IMR-90 (cell line): ENCODE measurements at regions not wholly inside any gene's neighbourhood (a gene's known extent, or its start where the extent isn't known, plus 50 kb on each side); places are given as distances from the start of the nearest gene placed in this dataset.

ENCODE experiments used
- ATAC-seq: fragments of 200-7000 bp; cut with Tn5 transposase; 2 replicates; pipeline ENCODE4 v1.9.1; 2020; ENCODE audit warnings: low read depth, mild to moderate bottlenecking, moderate library complexity
- BruUV-seq: library from RNA; stranded (reverse); fragments of 400-500 nt; replicated peaks from 2 replicates; lab custom pipeline; 2021; lab: Mats Ljungman, UMichigan
- CTCF ChIA-PET: fragments of 300-600 bp; formaldehyde crosslinking; extraction: SDS; loops from one replicate; lab custom pipeline; 2021; ENCODE audit warnings: antibody characterized with exemption; lab: Yijun Ruan, JAX
- POLR2A ChIA-PET: fragments of 300-600 bp; sonication (Branson Sonifier 250); formaldehyde crosslinking; loops from one replicate; lab custom pipeline; 2022; ENCODE audit warnings: antibody characterized with exemption; ENCODE audit not compliant: unreplicated experiment; lab: Charles Lee
- DNase-seq: peaks from one replicate; pipeline ENCODE4 v3.0.0; 2013
- H2AFZ ChIP-seq: replicated peaks from 2 replicates; pipeline ENCODE3; 2013; ENCODE audit warnings: low read length, mild to moderate bottlenecking; ENCODE audit not compliant: poor library complexity
- H2AK5ac ChIP-seq: 2 replicates; pipeline ENCODE4 v1.6.1; 2013; ENCODE audit warnings: low read depth, low read length, inconsistent platforms
- H2AK9ac ChIP-seq: replicated peaks from 2 replicates; pipeline ENCODE3; 2013; ENCODE audit warnings: mild to moderate bottlenecking, low read depth, low read length, moderate library complexity; ENCODE audit not compliant: poor library complexity
- H2BK120ac ChIP-seq: 2 replicates; pipeline ENCODE4 v1.6.1; 2013; ENCODE audit warnings: low read depth, low read length, inconsistent platforms
- H2BK15ac ChIP-seq: 3 replicates; pipeline ENCODE4 v1.6.1; 2013; ENCODE audit warnings: low read depth, low read length, inconsistent platforms
- H2BK20ac ChIP-seq: 2 replicates; pipeline ENCODE4 v1.6.1; 2013; ENCODE audit warnings: low read depth, mild to moderate bottlenecking, inconsistent platforms, low read length, moderate library complexity
- H2BK5ac ChIP-seq: 2 replicates; pipeline ENCODE4 v1.6.1; 2013; ENCODE audit warnings: mild to moderate bottlenecking, low read depth, low read length, inconsistent platforms; ENCODE audit not compliant: poor library complexity, severe bottlenecking
- H3K14ac ChIP-seq: replicated peaks from 2 replicates; pipeline ENCODE4 v1.6.1; 2013; ENCODE audit warnings: low read depth, low read length, inconsistent platforms
- H3K18ac ChIP-seq: 2 replicates; pipeline ENCODE4 v1.6.1; 2013; ENCODE audit warnings: low read depth, low read length, control low read depth
- H3K23ac ChIP-seq: 2 replicates; pipeline ENCODE4 v1.6.1; 2013; ENCODE audit warnings: low read depth, low read length, inconsistent platforms
- H3K27ac ChIP-seq: 2 replicates; pipeline ENCODE4 v1.5.1; 2013; ENCODE audit warnings: mild to moderate bottlenecking, control low read depth, low read length; ENCODE audit not compliant: insufficient read depth
- H3K27me3 ChIP-seq: 2 replicates; pipeline ENCODE4 v1.6.1; 2013; ENCODE audit warnings: low read length; ENCODE audit not compliant: control insufficient read depth, insufficient read depth
- H3K36me3 ChIP-seq: 2 replicates; pipeline ENCODE4 v1.6.1; 2013; ENCODE audit warnings: low read length, mixed read lengths; ENCODE audit not compliant: control insufficient read depth, insufficient read depth
- H3K4ac ChIP-seq: 2 replicates; pipeline ENCODE4 v1.6.1; 2013; ENCODE audit warnings: low read depth, low read length, inconsistent platforms
- H3K4me1 ChIP-seq: 2 replicates; pipeline ENCODE4 v1.6.1; 2013; ENCODE audit warnings: low read length, mixed read lengths; ENCODE audit not compliant: control insufficient read depth, insufficient read depth
- H3K4me2 ChIP-seq: 2 replicates; pipeline ENCODE4 v1.6.1; 2013; ENCODE audit warnings: low read depth, mild to moderate bottlenecking, control low read depth, low read length, moderate library complexity
- H3K4me3 ChIP-seq: 2 replicates; pipeline ENCODE4 v1.5.1; 2013; ENCODE audit warnings: low read depth, mild to moderate bottlenecking, control low read depth, low read length, moderate library complexity; ENCODE audit not compliant: insufficient read depth
- H3K56ac ChIP-seq: 2 replicates; pipeline ENCODE4 v1.6.1; 2013; ENCODE audit warnings: low read length, inconsistent platforms; ENCODE audit not compliant: insufficient read depth; ENCODE audit errors: extremely low read depth
- H3K79me1 ChIP-seq, 2 experiments: 2 replicates each; pipeline ENCODE4 v1.6.1; 2013; ENCODE audit warnings: low read length in 2 of 2, inconsistent platforms in 1 of 2, low read depth in 1 of 2
- H3K9ac ChIP-seq: 2 replicates; pipeline ENCODE4 v1.6.1; 2013; ENCODE audit warnings: low read depth, low read length, control low read depth
- H3K9me1 ChIP-seq: 2 replicates; pipeline ENCODE4 v1.6.1; 2013; ENCODE audit warnings: low read length, inconsistent platforms; ENCODE audit not compliant: insufficient read depth
- H3K9me3 ChIP-seq: 2 replicates; pipeline ENCODE4 v1.6.1; 2013; ENCODE audit warnings: low read length; ENCODE audit not compliant: control insufficient read depth, insufficient read depth
- H4K20me1 ChIP-seq: 2 replicates; pipeline ENCODE4 v1.6.1; 2013; ENCODE audit warnings: low read length, inconsistent platforms; ENCODE audit not compliant: insufficient read depth
- H4K5ac ChIP-seq: 2 replicates; pipeline ENCODE4 v1.6.1; 2013; ENCODE audit warnings: mild to moderate bottlenecking, low read depth, low read length, control low read depth
- H4K8ac ChIP-seq, 2 experiments: 2 replicates each; pipeline ENCODE4 v1.6.1; 2013; ENCODE audit warnings: low read depth in 2 of 2, low read length in 2 of 2, control low read depth in 1 of 2, inconsistent platforms in 1 of 2
- H4K91ac ChIP-seq: 2 replicates; pipeline ENCODE4 v1.6.1; 2013; ENCODE audit warnings: low read depth, low read length, inconsistent platforms; ENCODE audit not compliant: insufficient read depth
- BHLHE40 ChIP-seq: fragments of 150-350 bp; IDR thresholded peaks from 2 replicates; pipeline ENCODE4 v1.6.1; 2016; ENCODE audit warnings: mild to moderate bottlenecking, low read depth, low read length
- CEBPB ChIP-seq: IDR thresholded peaks from 2 replicates; pipeline ENCODE4 v1.6.1; 2012; ENCODE audit warnings: low read depth, low read length, improper control_type of control experiment
- CHD1 ChIP-seq: IDR thresholded peaks from 2 replicates; pipeline ENCODE4 v1.6.1; 2012; ENCODE audit warnings: low read depth, low read length, improper control_type of control experiment
- ELK1 ChIP-seq: fragments of 150-350 bp; IDR thresholded peaks from 2 replicates; pipeline ENCODE4 v1.6.1; 2016; ENCODE audit warnings: low read depth, mild to moderate bottlenecking, low read length, moderate library complexity, borderline replicate concordance
- FOS ChIP-seq: fragments of 150-350 bp; IDR thresholded peaks from 2 replicates; pipeline ENCODE4 v1.6.1; 2016; ENCODE audit warnings: low read depth, low read length
- MAFK ChIP-seq: IDR thresholded peaks from 2 replicates; pipeline ENCODE4 v1.6.1; 2012; ENCODE audit warnings: low read depth, low read length, improper control_type of control experiment
- MAZ ChIP-seq: IDR thresholded peaks from 2 replicates; pipeline ENCODE4 v1.6.1; 2012; ENCODE audit warnings: low read depth, mild to moderate bottlenecking, low read length, improper control_type of control experiment, moderate library complexity, borderline replicate concordance
- MXI1 ChIP-seq: IDR thresholded peaks from 2 replicates; pipeline ENCODE4 v1.6.1; 2012; ENCODE audit warnings: low read depth, mild to moderate bottlenecking, low read length, moderate library complexity, borderline replicate concordance
- NFE2L2 ChIP-seq: fragments of 150-350 bp; IDR thresholded peaks from 2 replicates; pipeline ENCODE4 v1.6.1; 2016; ENCODE audit warnings: low read depth, mild to moderate bottlenecking, low read length
- POLR2A ChIP-seq: IDR thresholded peaks from 2 replicates; pipeline ENCODE4 v1.6.1; 2012; ENCODE audit warnings: mild to moderate bottlenecking, low read depth, low read length
- RAD21 ChIP-seq: IDR thresholded peaks from 2 replicates; pipeline ENCODE4 v1.6.1; 2012; ENCODE audit warnings: low read length, improper control_type of control experiment
- RCOR1 ChIP-seq: IDR thresholded peaks from 2 replicates; pipeline ENCODE4 v1.6.1; 2012; ENCODE audit warnings: mild to moderate bottlenecking, low read length, improper control_type of control experiment; ENCODE audit not compliant: insufficient replicate concordance
- RFX5 ChIP-seq: IDR thresholded peaks from 2 replicates; pipeline ENCODE4 v1.8.0; 2012; ENCODE audit warnings: low read depth, mild to moderate bottlenecking, low read length, moderate library complexity
- SMC3 ChIP-seq: fragments of 150-350 bp; IDR thresholded peaks from 2 replicates; pipeline ENCODE4 v1.6.1; 2016; ENCODE audit warnings: low read depth, mild to moderate bottlenecking, antibody characterized with exemption, low read length, moderate library complexity
- WGBS, 2 experiments: methylation state at CpG; one replicate each; pipeline versions ENCODE4 v1.1.5 to v1.1.7; 2013; ENCODE audit warnings: missing lambda C conversion rate in 2 of 2; ENCODE audit not compliant: insufficient read length in 1 of 2; ENCODE audit errors: extremely low coverage in 2 of 2; 5-methylcytosine and 5-hydroxymethylcytosine counted together
- dilution Hi-C: fragments of 300-500 bp; cut with HindIII; formaldehyde crosslinking; loops from one replicate; pipeline ENCODE4 v1.14.3; 2018; ENCODE audit warnings: low sequenced_read_pairs; ENCODE audit not compliant: unreplicated experiment
- in situ Hi-C: fragments of 300-500 bp; cut with MboI; formaldehyde crosslinking; loops from 3 replicates; pipeline ENCODE4 v1.14.3; 2019; ENCODE audit warnings: low sequenced_read_pairs, inconsistent platforms, mixed read lengths
- intact Hi-C: fragments of 100-400 bp; cut with micrococcal nuclease; formaldehyde crosslinking; loops from 2 replicates; pipeline ENCODE4 v1.10.0; 2022
- TF ChIP-seq, protein P1 (sequence below): conservative IDR thresholded peaks from 2 replicates; pipeline ENCODE4 v1.5.1; 2012; ENCODE audit warnings: mild to moderate bottlenecking, low read depth, low read length, improper control_type of control experiment
- TF ChIP-seq, protein P2 (sequence below): fragments of 150-350 bp; IDR thresholded peaks from 2 replicates; pipeline ENCODE4 v1.6.1; 2017; ENCODE audit warnings: mild to moderate bottlenecking, antibody characterized with exemption, low read length, low read depth

DNA sequence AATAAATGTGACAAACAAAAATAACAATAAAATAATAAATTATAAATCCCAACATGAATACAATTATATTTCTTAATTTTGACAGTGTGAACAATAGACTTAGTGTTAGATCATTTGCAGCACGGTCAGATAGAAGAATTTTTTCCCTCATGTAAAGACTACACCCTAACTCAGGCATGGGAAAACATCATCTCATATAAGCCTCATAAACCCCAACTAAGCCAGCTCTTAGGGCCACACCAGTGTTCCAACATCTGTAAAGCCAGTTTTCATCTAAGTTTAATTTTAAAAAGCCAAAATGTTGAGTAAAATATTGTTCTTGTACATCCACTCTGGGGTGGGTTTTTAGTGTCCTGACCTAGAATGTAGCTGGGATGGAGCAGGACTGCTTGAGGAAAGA is 167.4 kb downstream of the QRSL1 start:
- no peak overlapping the region for H3K14ac ChIP-seq
- whole genome bisulfite sequencing, 2 experiments = no CpG with 5 or more reads among the region's 1 CpG
- H3K23ac ChIP-seq = no peak overlapping the region
- no peak overlapping the region for H4K8ac ChIP-seq
- no peaks in the 10 kb centered on the region for H3K36me3 ChIP-seq
- no peaks in the 10 kb centered on the region for H3K9me1 ChIP-seq
- intact Hi-C loops (no loop called here), dilution Hi-C loops (no loop called here), in situ Hi-C loops (no loop called here)
- no peak for ATAC-seq
- H2AK9ac ChIP-seq = no peak overlapping the region
- H4K91ac ChIP-seq = no peak overlapping the region
- H3K79me1 ChIP-seq = no peaks in the 10 kb centered on the region
- peaks cover 19% of the 10 kb centered on the region for H3K27me3 ChIP-seq
- BruUV-seq = no TSS peak
- CTCF ChIA-PET = interaction anchor here (0.6 kb wide), 1 partner anchor 543 kb away, joined by 3 read pairs; no protein-coding TSS in a partner anchor
- no peak overlapping the region for H2BK120ac ChIP-seq
- DNase-seq = no peak
- no peak overlapping the region for H2AK5ac ChIP-seq
- no peaks in the 10 kb centered on the region for H4K20me1 ChIP-seq
- H2BK15ac ChIP-seq = no peak overlapping the region
- H3K18ac ChIP-seq = no peak overlapping the region
- H3K56ac ChIP-seq = no peak overlapping the region
- H3K4ac ChIP-seq = no peak overlapping the region
- no peak overlapping the region for H4K5ac ChIP-seq
- no peaks in the 10 kb centered on the region for H3K9me3 ChIP-seq
- H2BK20ac ChIP-seq = no peak overlapping the region
- H3K27ac ChIP-seq = no peak overlapping the region
- H3K4me2 ChIP-seq = no peak overlapping the region
- POLR2A ChIA-PET = no interaction called here
- no peak overlapping the region for H3K4me3 ChIP-seq
- TF ChIP-seq RAD21 (no peak), RCOR1 (no peak), MAFK (no peak), NFE2L2 (no peak), ELK1 (no peak), BHLHE40 (no peak), MXI1 (no peak), CEBPB (no peak), RFX5 (no peak), SMC3 (no peak), FOS (no peak), POLR2A (no peak), CHD1 (no peak), MAZ (no peak)
- TF ChIP-seq, protein P1, sequence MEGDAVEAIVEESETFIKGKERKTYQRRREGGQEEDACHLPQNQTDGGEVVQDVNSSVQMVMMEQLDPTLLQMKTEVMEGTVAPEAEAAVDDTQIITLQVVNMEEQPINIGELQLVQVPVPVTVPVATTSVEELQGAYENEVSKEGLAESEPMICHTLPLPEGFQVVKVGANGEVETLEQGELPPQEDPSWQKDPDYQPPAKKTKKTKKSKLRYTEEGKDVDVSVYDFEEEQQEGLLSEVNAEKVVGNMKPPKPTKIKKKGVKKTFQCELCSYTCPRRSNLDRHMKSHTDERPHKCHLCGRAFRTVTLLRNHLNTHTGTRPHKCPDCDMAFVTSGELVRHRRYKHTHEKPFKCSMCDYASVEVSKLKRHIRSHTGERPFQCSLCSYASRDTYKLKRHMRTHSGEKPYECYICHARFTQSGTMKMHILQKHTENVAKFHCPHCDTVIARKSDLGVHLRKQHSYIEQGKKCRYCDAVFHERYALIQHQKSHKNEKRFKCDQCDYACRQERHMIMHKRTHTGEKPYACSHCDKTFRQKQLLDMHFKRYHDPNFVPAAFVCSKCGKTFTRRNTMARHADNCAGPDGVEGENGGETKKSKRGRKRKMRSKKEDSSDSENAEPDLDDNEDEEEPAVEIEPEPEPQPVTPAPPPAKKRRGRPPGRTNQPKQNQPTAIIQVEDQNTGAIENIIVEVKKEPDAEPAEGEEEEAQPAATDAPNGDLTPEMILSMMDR = no peak
- TF ChIP-seq, protein P2, sequence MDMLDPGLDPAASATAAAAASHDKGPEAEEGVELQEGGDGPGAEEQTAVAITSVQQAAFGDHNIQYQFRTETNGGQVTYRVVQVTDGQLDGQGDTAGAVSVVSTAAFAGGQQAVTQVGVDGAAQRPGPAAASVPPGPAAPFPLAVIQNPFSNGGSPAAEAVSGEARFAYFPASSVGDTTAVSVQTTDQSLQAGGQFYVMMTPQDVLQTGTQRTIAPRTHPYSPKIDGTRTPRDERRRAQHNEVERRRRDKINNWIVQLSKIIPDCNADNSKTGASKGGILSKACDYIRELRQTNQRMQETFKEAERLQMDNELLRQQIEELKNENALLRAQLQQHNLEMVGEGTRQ = no peak
- H3K9ac ChIP-seq = no peak overlapping the region
- peaks cover 2% of the 10 kb centered on the region; the same call in 1 of the 2 replicates for H3K4me1 ChIP-seq
- no peak overlapping the region for H2BK5ac ChIP-seq
- H2AFZ ChIP-seq = no peak overlapping the region
